Mesodermal cell (in vitro differentiated cells): ENCODE measurements at regions not wholly inside any gene's neighbourhood (a gene's known extent, or its start where the extent isn't known, plus 50 kb on each side); places are given as distances from the start of the nearest gene placed in this dataset.
"Not testable (repeated sequence)": the region's sequence is repeated elsewhere in the genome, so short reads cannot be mapped to it uniquely, and the experiment has no call there.

Experiments
- H3K27ac ChIP-seq: 2 replicates; pipeline ENCODE4 v1.7.0; 2013; ENCODE audit warnings: mild to moderate bottlenecking, low read depth, low read length, moderate library complexity; ENCODE audit not compliant: severe bottlenecking
- H3K36me3 ChIP-seq: 2 replicates; pipeline ENCODE4 v1.7.1; 2013; ENCODE audit warnings: mild to moderate bottlenecking, low read length, moderate library complexity; ENCODE audit not compliant: control insufficient read depth, insufficient read depth
- H3K4me1 ChIP-seq: one replicate; pipeline ENCODE4 v1.7.1; 2013; ENCODE audit warnings: mild to moderate bottlenecking, low read length; ENCODE audit not compliant: insufficient read depth, control insufficient read depth, poor library complexity, severe bottlenecking
- H3K4me3 ChIP-seq: 2 replicates; pipeline ENCODE4 v1.7.0; 2013; ENCODE audit warnings: low read length, control low read depth, mild to moderate bottlenecking; ENCODE audit not compliant: insufficient read depth, poor library complexity, severe bottlenecking; ENCODE audit errors: extremely low read depth
- H3K9me3 ChIP-seq: 2 replicates; pipeline ENCODE4 v1.7.1; 2013; ENCODE audit warnings: mild to moderate bottlenecking, low read length, moderate library complexity; ENCODE audit not compliant: control insufficient read depth
- WGBS, 2 experiments: methylation state at CpG; one replicate each; pipeline ENCODE4 v1.1.5; 2013; ENCODE audit warnings: missing lambda C conversion rate in 2 of 2; ENCODE audit not compliant: insufficient coverage in 2 of 2; 5-methylcytosine and 5-hydroxymethylcytosine counted together

GRCh38 chr18:38750751-38751150 is 1185.2 kb upstream of the CELF4 start:
- H3K9me3 ChIP-seq, result no peaks in the 10 kb centered on the region
- no peaks in the 10 kb centered on the region for H3K36me3 ChIP-seq
- H3K4me1 ChIP-seq, result no peaks in the 10 kb centered on the region
- H3K27ac ChIP-seq, result no peak overlapping the region
- H3K4me3 ChIP-seq, result no peak overlapping the region
- WGBS, 2 experiments, result 100% methylated on average over 2 of the region's 3 CpGs

GRCh38 chr18:38747153-38747552 is 1181.6 kb upstream of the CELF4 start:
- no peaks in the 10 kb centered on the region for H3K36me3 ChIP-seq
- no peaks in the 10 kb centered on the region for H3K4me1 ChIP-seq
- H3K9me3 ChIP-seq, result no peaks in the 10 kb centered on the region
- H3K4me3 ChIP-seq, result no peak overlapping the region
- H3K27ac ChIP-seq, result no peak overlapping the region
- WGBS, 2 experiments, result no CpG with 5 or more reads among the region's 5 CpGs

GRCh38 chr18:38720181-38720580 is 1154.6 kb upstream of the CELF4 start:
- not testable (repeated sequence) for H3K27ac ChIP-seq, H3K4me1 ChIP-seq, H3K4me3 ChIP-seq, H3K36me3 ChIP-seq, H3K9me3 ChIP-seq
- 80% methylated on average over 1 of the region's 2 CpGs; no CpG with 5 or more reads in 1 of the 2 experiments for whole genome bisulfite sequencing, 2 experiments

- no peaks in the 10 kb centered on the region for H3K9me3 ChIP-seq
- 95 to 96% methylated on average over 24 to 27 of the region's 34 CpGs for WGBS, 2 experiments
- no peaks in the 10 kb centered on the region for H3K4me1 ChIP-seq
- H3K27ac ChIP-seq, result no peak overlapping the region
- no peak overlapping the region for H3K4me3 ChIP-seq
- H3K36me3 ChIP-seq, result no peaks in the 10 kb centered on the region
Measured at GRCh38 chr18:38718365-38718901, 1152.8 kb upstream of the CELF4 start.

DNA sequence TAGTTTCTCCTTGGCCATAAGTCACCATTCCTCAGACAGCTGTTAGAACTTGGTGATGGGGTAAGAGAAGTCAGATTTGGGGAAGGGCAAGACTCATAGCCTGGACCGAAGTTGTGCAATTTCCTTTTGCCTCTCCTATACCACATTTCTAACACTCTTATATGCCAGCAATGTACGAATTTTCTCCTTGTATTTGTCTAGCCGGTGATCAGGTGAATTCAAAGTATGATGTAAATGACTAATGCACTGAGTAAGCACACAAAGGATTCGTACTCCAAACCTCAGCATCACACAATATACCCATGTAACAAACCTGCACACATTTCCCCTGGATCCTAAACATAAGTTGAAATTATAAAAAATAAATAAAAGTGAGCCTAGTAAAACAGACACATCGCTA is 1143.5 kb upstream of the CELF4 start:
- WGBS, 2 experiments, result no CpG with 5 or more reads among the region's 5 CpGs
- Histone ChIP-seq H3K36me3 (no peaks in the 10 kb centered on the region), H3K27ac (no peak overlapping the region), H3K4me1 (no peaks in the 10 kb centered on the region), H3K4me3 (no peak overlapping the region), H3K9me3 (no peaks in the 10 kb centered on the region)

DNA sequence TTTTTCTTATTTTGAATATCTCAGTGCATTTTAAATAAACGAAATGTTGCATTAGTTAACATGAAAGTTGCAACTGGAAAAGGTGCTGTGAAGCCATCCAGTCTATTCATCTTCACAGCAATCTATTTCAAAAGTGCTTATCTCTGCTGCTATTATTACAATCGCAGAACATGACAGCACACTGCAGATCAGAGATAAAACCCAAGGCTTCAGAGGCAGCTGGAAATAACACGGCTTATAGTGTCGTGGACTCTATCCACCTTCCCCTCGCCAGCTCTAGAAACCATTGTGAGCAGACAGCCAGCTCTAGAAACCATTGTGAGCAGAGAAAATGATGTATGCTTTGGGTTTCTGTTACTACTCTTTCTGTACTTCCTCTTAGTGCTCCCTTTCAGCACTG is 1140.8 kb upstream of the CELF4 start:
- Histone ChIP-seq H3K27ac (no peak overlapping the region), H3K9me3 (no peaks in the 10 kb centered on the region), H3K36me3 (no peaks in the 10 kb centered on the region), H3K4me1 (no peaks in the 10 kb centered on the region), H3K4me3 (no peak overlapping the region)
- WGBS, 2 experiments, result 81 to 83% methylated on average over 1 to 3 of the region's 5 CpGs

DNA sequence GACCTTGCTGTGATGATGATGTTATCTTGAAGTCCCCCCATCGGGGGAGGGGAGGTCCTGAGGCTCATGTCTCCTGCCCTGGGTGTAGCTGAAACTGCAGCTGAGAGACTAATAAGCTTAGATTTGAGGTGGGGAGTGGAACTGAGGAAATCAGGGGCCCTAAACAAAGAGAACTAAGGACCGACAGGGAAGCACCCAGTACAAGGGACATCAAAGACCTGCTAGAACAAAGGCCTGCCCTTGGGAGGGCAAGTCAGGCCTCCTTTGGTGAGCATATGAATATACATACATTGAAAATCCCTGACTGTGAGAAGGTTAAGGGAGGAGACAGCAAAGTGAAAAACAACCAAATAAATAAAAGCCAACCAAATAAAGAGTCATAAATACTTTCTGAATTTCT is 1132.5 kb upstream of the CELF4 start:
- 20 to 50% methylated on average over 1 of the region's 2 CpGs for WGBS, 2 experiments
- no peaks in the 10 kb centered on the region for H3K4me1 ChIP-seq
- no peak overlapping the region for H3K4me3 ChIP-seq
- H3K27ac ChIP-seq, result no peak overlapping the region
- H3K36me3 ChIP-seq, result no peaks in the 10 kb centered on the region
- no peaks in the 10 kb centered on the region for H3K9me3 ChIP-seq

DNA sequence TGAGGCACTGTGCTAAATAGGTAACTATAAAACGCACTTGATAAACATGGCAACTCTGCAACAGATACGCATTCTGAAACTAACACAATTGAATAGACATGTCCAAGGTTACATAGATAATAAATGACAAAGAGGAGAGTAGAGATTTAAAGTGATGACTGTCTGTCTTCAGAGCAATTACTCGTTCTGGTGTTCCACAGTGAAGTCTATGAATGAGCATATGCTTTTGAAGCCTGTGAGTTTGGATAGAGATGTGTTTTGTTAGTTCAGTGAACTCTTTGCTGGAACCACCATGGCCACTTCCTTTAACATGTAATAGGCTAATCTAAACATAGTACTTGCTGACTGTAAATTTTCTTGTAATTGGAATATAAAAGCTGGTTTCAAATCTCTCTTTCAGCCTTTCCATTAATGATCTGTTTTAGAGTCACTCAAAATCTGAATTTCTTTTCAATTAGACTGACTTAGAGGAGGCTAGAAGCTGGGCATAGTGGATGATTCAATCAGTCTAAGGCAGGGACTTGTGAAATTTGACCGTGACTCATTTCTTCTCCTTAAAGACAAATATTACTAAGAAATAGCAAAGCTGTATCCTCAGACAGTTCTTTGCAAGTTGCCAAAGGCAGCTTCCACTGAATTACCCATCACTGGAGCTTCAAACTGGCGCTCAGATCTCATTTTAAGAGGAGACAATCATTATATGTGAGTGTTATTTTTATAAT is 1130.1 kb upstream of the CELF4 start:
- Histone ChIP-seq H3K9me3 (no peaks in the 10 kb centered on the region), H3K4me1 (no peaks in the 10 kb centered on the region), H3K27ac (no peak overlapping the region), H3K36me3 (no peaks in the 10 kb centered on the region), H3K4me3 (no peak overlapping the region)
- WGBS, 2 experiments, result 83 to 90% methylated on average over 1 to 2 of the region's 5 CpGs

GRCh38 chr18:38693104-38693503 is 1127.5 kb upstream of the CELF4 start:
- Histone ChIP-seq H3K4me3 (no peak overlapping the region), H3K4me1 (no peaks in the 10 kb centered on the region), H3K27ac (no peak overlapping the region), H3K9me3 (no peaks in the 10 kb centered on the region), H3K36me3 (no peaks in the 10 kb centered on the region)
- WGBS, 2 experiments, result 85 to 87% methylated on average over 4 of the region's 5 CpGs

- WGBS, 2 experiments, result 83% methylated on average over 1 of the region's 6 CpGs; no CpG with 5 or more reads in 1 of the 2 experiments
- no peaks in the 10 kb centered on the region for H3K9me3 ChIP-seq
- H3K4me1 ChIP-seq, result no peaks in the 10 kb centered on the region
- no peaks in the 10 kb centered on the region for H3K36me3 ChIP-seq
- no peak overlapping the region for H3K4me3 ChIP-seq
- H3K27ac ChIP-seq, result no peak overlapping the region
Measured at GRCh38 chr18:38690626-38691025, 1125.0 kb upstream of the CELF4 start.

- Histone ChIP-seq H3K4me1 (no peaks in the 10 kb centered on the region), H3K27ac (no peak overlapping the region), H3K36me3 (no peaks in the 10 kb centered on the region), H3K9me3 (no peaks in the 10 kb centered on the region), H3K4me3 (no peak overlapping the region)
- no CpG with 5 or more reads among the region's 1 CpG for WGBS, 2 experiments
Measured at GRCh38 chr18:38688416-38688815, 1122.8 kb upstream of the CELF4 start.
